Panc1 (cell line): ENCODE measurements at regions not wholly inside any gene's neighbourhood (a gene's known extent, or its start where the extent isn't known, plus 50 kb on each side); places are given as distances from the start of the nearest gene placed in this dataset.

Experiments used
- POLR2AphosphoS5 ChIP-seq: IDR thresholded peaks from 2 replicates; pipeline ENCODE4 v1.6.1; 2012; ENCODE audit warnings: mild to moderate bottlenecking, low read depth, low read length, moderate library complexity
- SIN3A ChIP-seq: IDR thresholded peaks from 2 replicates; pipeline ENCODE4 v1.6.1; 2012; ENCODE audit warnings: low read depth, mild to moderate bottlenecking, low read length, moderate library complexity, borderline replicate concordance; ENCODE audit not compliant: insufficient read depth
- TCF7L2 ChIP-seq: IDR thresholded peaks from 2 replicates; pipeline ENCODE4 v1.6.1; 2011; ENCODE audit warnings: mild to moderate bottlenecking, low read depth, low read length, inconsistent platforms
- TF ChIP-seq, protein P1 (sequence below): fragments of 450-650 bp; IDR thresholded peaks from 2 replicates; pipeline ENCODE4 v1.5.1; 2017; ENCODE audit warnings: mild to moderate bottlenecking
- TF ChIP-seq, protein P2 (sequence below), 2 experiments: IDR thresholded peaks; 2 replicates each; pipeline ENCODE4 v1.6.1; 2011 to 2012; ENCODE audit warnings: low read depth in 2 of 2, control low read depth in 1 of 2, low read length in 1 of 2, mild to moderate bottlenecking in 1 of 2, moderate library complexity in 1 of 2; ENCODE audit not compliant: insufficient read depth in 1 of 2

DNA sequence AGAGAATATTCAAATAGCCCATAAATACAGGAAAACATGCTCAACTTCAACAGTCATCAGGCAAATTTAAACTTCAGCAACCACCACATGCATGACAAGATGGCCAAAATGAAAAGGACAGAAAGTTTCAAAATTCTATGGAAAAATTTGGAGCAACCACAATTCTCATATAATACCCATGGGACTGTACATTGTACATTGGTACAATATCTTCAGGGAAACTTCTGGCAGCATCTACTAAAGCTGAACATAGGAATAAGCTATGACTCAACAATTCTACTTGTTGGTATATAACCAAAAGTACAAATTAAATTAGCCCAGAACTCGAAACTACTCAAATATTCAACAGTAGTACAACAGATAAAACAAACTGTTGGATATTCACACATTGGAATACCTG is 847.6 kb downstream of the TBL1XR1 start:
- TF ChIP-seq, protein P1, sequence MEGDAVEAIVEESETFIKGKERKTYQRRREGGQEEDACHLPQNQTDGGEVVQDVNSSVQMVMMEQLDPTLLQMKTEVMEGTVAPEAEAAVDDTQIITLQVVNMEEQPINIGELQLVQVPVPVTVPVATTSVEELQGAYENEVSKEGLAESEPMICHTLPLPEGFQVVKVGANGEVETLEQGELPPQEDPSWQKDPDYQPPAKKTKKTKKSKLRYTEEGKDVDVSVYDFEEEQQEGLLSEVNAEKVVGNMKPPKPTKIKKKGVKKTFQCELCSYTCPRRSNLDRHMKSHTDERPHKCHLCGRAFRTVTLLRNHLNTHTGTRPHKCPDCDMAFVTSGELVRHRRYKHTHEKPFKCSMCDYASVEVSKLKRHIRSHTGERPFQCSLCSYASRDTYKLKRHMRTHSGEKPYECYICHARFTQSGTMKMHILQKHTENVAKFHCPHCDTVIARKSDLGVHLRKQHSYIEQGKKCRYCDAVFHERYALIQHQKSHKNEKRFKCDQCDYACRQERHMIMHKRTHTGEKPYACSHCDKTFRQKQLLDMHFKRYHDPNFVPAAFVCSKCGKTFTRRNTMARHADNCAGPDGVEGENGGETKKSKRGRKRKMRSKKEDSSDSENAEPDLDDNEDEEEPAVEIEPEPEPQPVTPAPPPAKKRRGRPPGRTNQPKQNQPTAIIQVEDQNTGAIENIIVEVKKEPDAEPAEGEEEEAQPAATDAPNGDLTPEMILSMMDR, result no peak
- TF ChIP-seq POLR2AphosphoS5 (no peak), TCF7L2 (no peak), SIN3A (no peak)
- TF ChIP-seq, protein P2, sequence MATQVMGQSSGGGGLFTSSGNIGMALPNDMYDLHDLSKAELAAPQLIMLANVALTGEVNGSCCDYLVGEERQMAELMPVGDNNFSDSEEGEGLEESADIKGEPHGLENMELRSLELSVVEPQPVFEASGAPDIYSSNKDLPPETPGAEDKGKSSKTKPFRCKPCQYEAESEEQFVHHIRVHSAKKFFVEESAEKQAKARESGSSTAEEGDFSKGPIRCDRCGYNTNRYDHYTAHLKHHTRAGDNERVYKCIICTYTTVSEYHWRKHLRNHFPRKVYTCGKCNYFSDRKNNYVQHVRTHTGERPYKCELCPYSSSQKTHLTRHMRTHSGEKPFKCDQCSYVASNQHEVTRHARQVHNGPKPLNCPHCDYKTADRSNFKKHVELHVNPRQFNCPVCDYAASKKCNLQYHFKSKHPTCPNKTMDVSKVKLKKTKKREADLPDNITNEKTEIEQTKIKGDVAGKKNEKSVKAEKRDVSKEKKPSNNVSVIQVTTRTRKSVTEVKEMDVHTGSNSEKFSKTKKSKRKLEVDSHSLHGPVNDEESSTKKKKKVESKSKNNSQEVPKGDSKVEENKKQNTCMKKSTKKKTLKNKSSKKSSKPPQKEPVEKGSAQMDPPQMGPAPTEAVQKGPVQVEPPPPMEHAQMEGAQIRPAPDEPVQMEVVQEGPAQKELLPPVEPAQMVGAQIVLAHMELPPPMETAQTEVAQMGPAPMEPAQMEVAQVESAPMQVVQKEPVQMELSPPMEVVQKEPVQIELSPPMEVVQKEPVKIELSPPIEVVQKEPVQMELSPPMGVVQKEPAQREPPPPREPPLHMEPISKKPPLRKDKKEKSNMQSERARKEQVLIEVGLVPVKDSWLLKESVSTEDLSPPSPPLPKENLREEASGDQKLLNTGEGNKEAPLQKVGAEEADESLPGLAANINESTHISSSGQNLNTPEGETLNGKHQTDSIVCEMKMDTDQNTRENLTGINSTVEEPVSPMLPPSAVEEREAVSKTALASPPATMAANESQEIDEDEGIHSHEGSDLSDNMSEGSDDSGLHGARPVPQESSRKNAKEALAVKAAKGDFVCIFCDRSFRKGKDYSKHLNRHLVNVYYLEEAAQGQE (IDR thresholded peaks at IDR 0.05; ENCODE audit: insufficient read depth in 1 of 2, low read depth in 2 of 2, low read length in 1 of 2), result no peak
